Type B pancreatic cell (in vitro differentiated cells): ENCODE measurements at regions not wholly inside any gene's neighbourhood (a gene's known extent, or its start where the extent isn't known, plus 50 kb on each side); places are given as distances from the start of the nearest gene placed in this dataset.

ENCODE experiments used
- DNase-seq: peaks from one replicate; pipeline ENCODE4 v3.0.0; 2021; ENCODE audit warnings: mixed read lengths; ENCODE audit not compliant: unreplicated experiment; ENCODE audit errors: extremely low spot score
- H3K27ac Mint-ChIP-seq: 2 replicates; pipeline ENCODE4 v1.8.0; 2021; ENCODE audit warnings: mild to moderate bottlenecking, mixed read lengths
- H3K27me3 Mint-ChIP-seq: 2 replicates; pipeline ENCODE4 v1.8.0; 2021; ENCODE audit warnings: mixed read lengths
- H3K36me3 Mint-ChIP-seq: 2 replicates; pipeline ENCODE4 v1.8.0; 2021; ENCODE audit warnings: mixed read lengths
- H3K4me1 Mint-ChIP-seq: one replicate; pipeline ENCODE4 v1.8.0; 2021; ENCODE audit warnings: mixed read lengths; ENCODE audit not compliant: unreplicated experiment
- H3K4me3 Mint-ChIP-seq: 2 replicates; pipeline ENCODE4 v1.8.0; 2021; ENCODE audit warnings: mild to moderate bottlenecking, mixed read lengths
- H3K9me3 Mint-ChIP-seq: 2 replicates; pipeline ENCODE4 v1.8.0; 2021; ENCODE audit warnings: mixed read lengths
- CTCF ChIP-seq: fragments of 200-600 bp; sonication (generic); conservative IDR thresholded peaks from 2 replicates; pipeline ENCODE4 v1.5.0; 2021; ENCODE audit warnings: antibody characterized with exemption, mild to moderate bottlenecking

DNA sequence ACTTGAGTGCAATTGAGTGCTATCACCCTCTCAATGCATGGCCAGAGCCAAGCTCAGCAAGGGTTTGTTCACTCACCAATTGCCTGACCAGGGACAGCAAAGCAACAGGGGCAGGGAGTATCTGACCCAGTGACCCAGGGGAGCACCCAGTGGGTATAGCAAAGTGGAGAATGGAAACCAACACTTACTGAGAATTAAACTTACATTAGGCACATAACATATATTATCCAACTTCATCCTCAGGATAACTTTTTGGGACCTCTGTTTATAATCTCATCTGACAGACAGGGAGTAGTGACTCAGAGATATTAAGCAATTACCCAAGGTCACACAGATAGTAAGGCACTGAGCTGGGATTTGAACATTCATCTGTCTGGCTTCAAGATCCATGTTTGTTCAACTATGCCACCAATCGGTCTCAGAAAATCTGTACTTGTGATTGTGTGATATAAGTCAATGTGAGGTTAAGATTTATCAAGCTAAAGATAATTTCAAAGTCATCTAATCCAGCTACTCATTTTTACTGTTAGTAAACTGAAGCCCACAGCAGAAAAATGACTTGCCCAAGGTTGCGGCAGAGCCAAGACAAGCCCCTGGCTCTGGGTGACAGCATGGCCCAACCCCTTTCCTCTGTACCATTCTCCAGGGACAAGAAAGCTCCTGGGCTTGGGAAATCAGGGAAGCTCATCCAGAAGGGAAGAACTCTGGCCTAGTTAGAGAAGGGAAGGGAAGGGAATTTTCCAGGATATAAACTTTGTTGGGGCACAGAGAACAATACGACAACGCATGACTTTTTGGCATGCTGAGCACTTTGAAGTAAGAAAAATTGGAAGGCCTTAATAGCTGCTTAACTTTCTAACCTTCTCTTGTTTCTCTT lies 138.0 kb upstream of the SMAD3 start:
- H3K4me1 Mint-ChIP-seq = peaks cover 33% of the 10 kb centered on the region
- H3K4me3 Mint-ChIP-seq = no peak overlapping the region
- H3K27me3 Mint-ChIP-seq = no peaks in the 10 kb centered on the region
- no peaks in the 10 kb centered on the region for H3K36me3 Mint-ChIP-seq
- no peak for DNase-seq
- peaks cover 6% of the 10 kb centered on the region for H3K9me3 Mint-ChIP-seq
- TF ChIP-seq CTCF = no peak
- no peak overlapping the region for H3K27ac Mint-ChIP-seq

DNA sequence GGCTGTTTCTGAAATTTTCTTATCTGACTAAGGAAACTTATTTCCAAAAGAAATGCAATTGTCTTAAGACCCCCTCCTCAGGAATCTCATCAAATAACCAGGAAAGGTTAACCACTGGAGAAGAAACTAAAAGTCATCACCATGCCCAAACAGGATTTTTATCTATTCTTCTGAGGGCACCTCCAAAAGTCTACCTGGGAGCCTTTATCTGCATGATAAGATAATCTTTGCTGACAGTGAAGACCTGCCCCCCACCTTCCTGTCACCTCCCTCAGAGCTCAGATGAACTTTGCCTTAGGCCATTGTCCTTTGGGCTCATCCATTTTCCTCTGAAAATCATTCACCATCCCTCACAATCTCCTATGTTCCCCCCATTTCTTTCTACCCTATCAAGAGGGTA lies 137.3 kb upstream of the SMAD3 start:
- no peak for TF ChIP-seq CTCF
- no peak for DNase-seq
- Mint-ChIP-seq H3K4me1 (peaks cover 40% of the 10 kb centered on the region), H3K27ac (peak overlapping the region; percentile 12), H3K27me3 (no peaks in the 10 kb centered on the region), H3K4me3 (no peak overlapping the region), H3K36me3 (no peaks in the 10 kb centered on the region), H3K9me3 (peaks cover 6% of the 10 kb centered on the region)

DNA sequence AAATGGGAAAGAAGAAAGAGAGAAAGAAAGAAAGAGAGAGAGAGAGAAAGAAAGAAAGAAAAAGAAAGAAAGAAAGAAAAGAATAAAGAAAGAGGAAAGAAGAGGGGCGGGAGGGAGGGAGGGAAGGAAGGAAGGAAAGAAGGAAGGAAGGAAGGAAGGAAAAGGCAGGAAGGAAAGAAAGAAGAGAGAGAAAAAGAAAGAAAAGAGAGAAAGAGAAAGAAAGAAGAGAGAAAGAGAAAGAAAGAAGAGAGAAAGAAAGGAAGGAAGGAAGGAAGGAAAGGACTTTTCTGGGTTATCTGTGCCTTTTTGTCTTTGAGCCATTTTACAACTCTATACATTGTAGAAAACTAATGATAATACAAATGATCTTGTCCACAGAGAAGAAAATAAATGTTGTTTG lies 136.6 kb upstream of the SMAD3 start:
- peaks cover 43% of the 10 kb centered on the region for H3K4me1 Mint-ChIP-seq
- no peak for TF ChIP-seq CTCF
- no peak overlapping the region for H3K4me3 Mint-ChIP-seq
- DNase-seq = no peak
- peaks cover 6% of the 10 kb centered on the region for H3K9me3 Mint-ChIP-seq
- H3K27me3 Mint-ChIP-seq = no peaks in the 10 kb centered on the region
- H3K27ac Mint-ChIP-seq = no peak overlapping the region
- no peaks in the 10 kb centered on the region for H3K36me3 Mint-ChIP-seq

DNA sequence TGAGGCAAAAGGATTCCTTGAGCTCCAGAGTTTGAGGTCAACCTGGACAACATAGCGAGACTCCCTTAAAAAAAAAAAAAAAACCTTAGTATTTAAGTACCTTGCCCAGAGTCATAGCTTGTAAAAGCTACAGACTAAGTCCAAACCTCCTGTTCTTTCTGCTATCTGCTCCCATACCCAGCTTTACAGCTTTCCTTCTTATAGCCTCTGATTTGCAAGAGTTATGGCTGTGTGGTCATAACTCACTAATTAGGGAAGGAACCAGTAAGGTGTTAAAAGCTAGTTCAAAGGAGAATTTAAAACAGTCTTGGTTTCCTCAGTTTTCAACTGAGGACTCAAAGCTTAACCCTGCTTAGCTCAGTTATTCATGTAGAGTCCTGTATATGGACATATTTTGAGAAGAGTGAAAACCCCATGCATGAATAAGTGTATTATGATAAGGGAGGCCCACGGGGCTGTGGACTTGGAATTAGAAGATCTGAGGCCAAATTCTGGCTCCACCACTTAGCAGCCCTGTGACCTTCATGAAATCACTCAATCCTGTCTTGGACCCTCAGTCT lies 135.5 kb upstream of the SMAD3 start:
- no peaks in the 10 kb centered on the region for H3K36me3 Mint-ChIP-seq
- H3K9me3 Mint-ChIP-seq = peaks cover 6% of the 10 kb centered on the region
- no peak overlapping the region for H3K4me3 Mint-ChIP-seq
- TF ChIP-seq CTCF = no peak
- H3K27ac Mint-ChIP-seq = no peak overlapping the region
- no peak for DNase-seq
- peaks cover 43% of the 10 kb centered on the region for H3K4me1 Mint-ChIP-seq
- H3K27me3 Mint-ChIP-seq = no peaks in the 10 kb centered on the region

DNA sequence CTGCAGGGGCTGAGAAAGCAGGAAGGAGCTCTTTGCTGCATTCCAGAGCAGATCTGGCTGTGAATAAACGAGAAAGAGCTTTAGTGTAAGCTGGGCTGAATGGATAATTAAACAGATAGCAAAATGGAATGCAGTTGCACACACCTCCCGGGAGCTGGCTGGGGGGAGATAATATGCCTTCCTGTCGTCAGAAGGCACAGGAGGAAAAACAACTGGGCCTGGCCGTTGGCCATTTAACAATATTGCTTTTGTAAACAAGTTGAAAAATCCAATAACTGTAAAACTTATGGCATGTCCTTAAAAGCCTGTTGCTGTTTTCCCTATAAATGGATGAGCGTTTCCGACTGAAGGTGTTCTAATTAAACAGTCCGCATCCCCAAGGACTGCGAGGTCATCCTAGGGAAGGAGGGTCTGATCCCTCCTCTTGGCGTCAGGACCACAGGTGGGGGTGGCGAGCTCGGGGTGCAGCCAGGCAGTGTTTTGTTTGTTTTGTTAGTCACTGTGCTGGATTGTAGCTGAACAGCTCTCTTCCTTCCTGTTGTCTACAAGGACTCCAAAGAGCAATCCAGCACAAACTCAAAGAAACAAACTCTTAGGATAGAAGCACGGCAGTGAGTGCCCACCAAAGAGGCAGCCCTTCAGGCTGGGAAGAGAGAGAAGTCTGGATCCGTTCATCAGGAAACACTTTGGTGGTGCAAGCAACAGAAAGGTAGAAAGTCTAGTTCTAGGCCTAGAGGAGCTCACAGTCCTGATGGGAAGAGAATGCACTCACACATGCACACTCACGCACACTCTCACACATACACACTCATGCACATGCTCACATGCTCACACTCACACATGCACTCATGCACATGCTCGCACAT lies 133.4 kb upstream of the SMAD3 start:
- H3K4me1 Mint-ChIP-seq = peaks cover 42% of the 10 kb centered on the region
- DNase-seq = no peak
- peaks cover 6% of the 10 kb centered on the region for H3K9me3 Mint-ChIP-seq
- no peaks in the 10 kb centered on the region for H3K36me3 Mint-ChIP-seq
- H3K27me3 Mint-ChIP-seq = no peaks in the 10 kb centered on the region
- no peak for TF ChIP-seq CTCF
- H3K27ac Mint-ChIP-seq = peak overlapping the region; percentile 91
- peak overlapping the region; percentile 74 for H3K4me3 Mint-ChIP-seq
